Testis (tissue), 2 donors: ENCODE measurements at regions not wholly inside any gene's neighbourhood (a gene's known extent, or its start where the extent isn't known, plus 50 kb on each side); places are given as distances from the start of the nearest gene placed in this dataset.
"Not testable (repeated sequence)": the region's sequence is repeated elsewhere in the genome, so short reads cannot be mapped to it uniquely, and the experiment has no call there.

ENCODE experiments used
- DNase-seq: peaks from one replicate; pipeline ENCODE4 v3.0.0-alpha.2; 2019
- H3K27ac ChIP-seq, 2 donors: fragments of 200-600 bp; sonication (generic); one replicate each; pipeline ENCODE4 v1.5.1; 2019
- H3K27me3 ChIP-seq: fragments of 200-600 bp; sonication (generic); one replicate; pipeline ENCODE4 v1.5.1; 2019
- H3K36me3 ChIP-seq: fragments of 200-600 bp; sonication (generic); one replicate; pipeline ENCODE4 v1.5.1; 2017; ENCODE audit warnings: low read depth; ENCODE audit errors: missing control alignments
- H3K4me1 ChIP-seq: fragments of 200-600 bp; sonication (generic); one replicate; pipeline ENCODE4 v1.5.1; 2019
- H3K4me3 ChIP-seq, 2 donors: fragments of 200-600 bp; sonication (generic); one replicate each; pipeline ENCODE4 v1.5.1; 2017 to 2019
- H3K9me3 ChIP-seq: fragments of 200-600 bp; sonication (generic); one replicate; pipeline ENCODE4 v1.5.1; 2017
- POLR2A ChIP-seq: fragments of 450-650 bp; IDR thresholded peaks from one replicate; pipeline ENCODE4 v1.6.1; 2017; ENCODE audit warnings: antibody characterized with exemption, mild to moderate bottlenecking, moderate library complexity
- WGBS, 2 donors: methylation state at CpG; one replicate each; pipeline ENCODE4 v1.1.5; 2018; 5-methylcytosine and 5-hydroxymethylcytosine counted together
- intact Hi-C: fragments of 100-400 bp; cut with DNase I; formaldehyde crosslinking; loops from one replicate; pipeline ENCODE4 v1.15.1; 2023; ENCODE audit warnings: low total_unique reads
- TF ChIP-seq, protein P1 (sequence below), 3 experiments: fragments of 450-650 bp in 2 of 3; fragments of 200-600 bp in 1 of 3; sonication (generic) in 1 of 3; IDR thresholded peaks; one replicate each; pipeline ENCODE4 v1.5.1; 2016 to 2019; ENCODE audit warnings: antibody characterized with exemption in 3 of 3, mild to moderate bottlenecking in 2 of 3, moderate library complexity in 1 of 3

DNA sequence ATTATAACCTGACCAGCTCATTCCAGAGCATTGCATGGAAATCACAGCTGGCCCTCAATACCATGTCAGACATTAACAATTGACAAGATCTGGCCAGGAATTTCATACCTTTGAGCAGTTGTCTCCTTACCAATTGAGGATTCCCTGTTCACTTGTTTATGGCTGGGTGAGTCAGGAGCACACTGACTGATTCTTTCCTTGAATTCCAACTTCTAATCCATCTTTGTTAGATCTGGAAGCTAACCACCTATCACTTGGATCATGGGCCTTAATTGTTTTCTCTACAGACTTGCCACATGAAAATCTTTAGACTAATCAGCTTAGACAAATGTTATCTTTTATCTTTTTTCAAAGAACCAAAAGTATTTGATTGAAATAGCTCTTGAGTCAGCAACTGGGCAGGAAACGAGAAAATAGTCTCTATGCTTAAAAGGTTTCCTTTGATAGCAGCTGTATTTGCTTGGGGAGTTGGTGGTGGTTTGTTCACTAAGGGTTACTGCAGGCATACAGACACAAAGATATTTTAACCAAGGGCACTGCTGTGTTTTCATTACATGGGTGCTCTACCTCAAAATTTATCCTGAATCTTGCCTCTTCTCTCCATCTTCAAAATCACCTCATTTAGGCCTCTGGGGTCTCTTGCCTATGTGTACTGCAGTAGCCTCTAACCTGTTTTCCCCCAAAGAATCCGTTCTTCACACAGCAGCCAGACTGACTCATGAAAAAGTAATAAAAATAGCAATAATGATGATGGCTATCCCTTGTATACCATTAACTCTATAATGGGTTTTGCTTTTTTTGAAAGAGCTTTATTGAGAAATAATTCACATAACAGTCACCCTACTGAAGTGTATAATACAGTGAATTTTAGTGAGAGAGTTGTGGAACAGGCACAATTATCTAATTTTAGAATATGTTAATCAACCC, 197.0 kb upstream of the NMUR2 start:
- TF ChIP-seq, protein P1, sequence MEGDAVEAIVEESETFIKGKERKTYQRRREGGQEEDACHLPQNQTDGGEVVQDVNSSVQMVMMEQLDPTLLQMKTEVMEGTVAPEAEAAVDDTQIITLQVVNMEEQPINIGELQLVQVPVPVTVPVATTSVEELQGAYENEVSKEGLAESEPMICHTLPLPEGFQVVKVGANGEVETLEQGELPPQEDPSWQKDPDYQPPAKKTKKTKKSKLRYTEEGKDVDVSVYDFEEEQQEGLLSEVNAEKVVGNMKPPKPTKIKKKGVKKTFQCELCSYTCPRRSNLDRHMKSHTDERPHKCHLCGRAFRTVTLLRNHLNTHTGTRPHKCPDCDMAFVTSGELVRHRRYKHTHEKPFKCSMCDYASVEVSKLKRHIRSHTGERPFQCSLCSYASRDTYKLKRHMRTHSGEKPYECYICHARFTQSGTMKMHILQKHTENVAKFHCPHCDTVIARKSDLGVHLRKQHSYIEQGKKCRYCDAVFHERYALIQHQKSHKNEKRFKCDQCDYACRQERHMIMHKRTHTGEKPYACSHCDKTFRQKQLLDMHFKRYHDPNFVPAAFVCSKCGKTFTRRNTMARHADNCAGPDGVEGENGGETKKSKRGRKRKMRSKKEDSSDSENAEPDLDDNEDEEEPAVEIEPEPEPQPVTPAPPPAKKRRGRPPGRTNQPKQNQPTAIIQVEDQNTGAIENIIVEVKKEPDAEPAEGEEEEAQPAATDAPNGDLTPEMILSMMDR (IDR thresholded peaks at IDR 0.05), result no peak
- no peak for TF ChIP-seq POLR2A
- no peaks in the 10 kb centered on the region for H3K9me3 ChIP-seq
- no peaks in the 10 kb centered on the region for H3K4me1 ChIP-seq
- intact Hi-C loops, result no loop called here
- no peak overlapping the region for H3K4me3 ChIP-seq
- H3K36me3 ChIP-seq, result no peaks in the 10 kb centered on the region
- H3K27ac ChIP-seq, result no peak overlapping the region
- no peak for DNase-seq
- H3K27me3 ChIP-seq, result no peaks in the 10 kb centered on the region
- 59 to 70% methylated on average over 2 of the region's 2 CpGs for WGBS, 2 donors

DNA sequence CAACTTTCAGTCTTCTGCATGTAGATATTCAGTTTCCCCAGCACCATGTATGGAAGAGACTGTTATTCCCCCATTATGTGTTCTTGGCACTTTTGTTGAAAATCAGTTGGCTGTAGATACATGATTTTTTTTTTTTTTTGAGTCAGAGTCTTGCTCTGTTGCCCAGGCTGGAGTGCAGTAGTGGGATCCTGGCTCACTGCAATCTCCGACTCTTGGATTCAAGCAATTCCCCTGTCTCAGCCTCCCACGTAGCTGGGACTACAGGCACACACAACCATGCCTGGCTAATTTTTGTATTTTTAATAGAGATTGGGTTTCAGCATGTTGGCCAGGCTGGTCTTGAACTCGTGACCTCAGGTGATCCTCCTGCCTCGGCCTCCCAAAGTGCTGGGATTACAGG, 201.0 kb upstream of the NMUR2 start:
- H3K4me1 ChIP-seq, H3K27me3 ChIP-seq, DNase-seq, H3K4me3 ChIP-seq, H3K9me3 ChIP-seq, H3K27ac ChIP-seq, intact Hi-C loops, H3K36me3 ChIP-seq: not testable (repeated sequence)
- 82 to 91% methylated on average over 4 of the region's 4 CpGs for WGBS, 2 donors

DNA sequence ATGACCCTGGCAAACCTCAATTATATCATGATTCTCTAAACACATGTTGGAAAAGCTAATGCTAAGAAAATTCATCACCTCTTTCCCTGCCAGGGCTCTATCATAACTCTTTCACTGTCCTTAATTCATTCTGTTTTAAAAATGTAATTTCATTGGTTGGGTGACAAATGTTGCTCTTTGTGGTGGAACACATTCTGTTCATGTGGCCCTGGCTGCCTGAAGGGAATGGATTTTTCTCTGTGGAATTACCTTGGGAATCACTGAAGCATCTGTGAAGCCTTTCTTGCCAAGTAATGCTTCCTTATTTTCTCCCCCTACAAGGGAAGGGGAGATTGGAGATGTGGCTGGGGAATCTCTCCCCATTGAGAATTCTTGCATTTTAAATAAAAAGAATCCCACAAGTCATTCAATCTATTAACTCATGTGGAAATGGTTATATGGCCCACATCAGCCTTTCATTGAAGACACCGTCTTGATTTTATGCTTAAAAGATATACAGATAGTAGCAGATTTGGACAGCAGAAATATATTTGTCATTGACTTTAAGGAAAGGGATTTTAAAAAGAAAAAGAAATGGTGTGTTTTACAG, 201.8 kb upstream of the NMUR2 start:
- H3K27me3 ChIP-seq, result no peaks in the 10 kb centered on the region
- intact Hi-C loops, result no loop called here
- H3K4me3 ChIP-seq, result no peak overlapping the region
- no peaks in the 10 kb centered on the region for H3K36me3 ChIP-seq
- no peak overlapping the region for H3K27ac ChIP-seq
- 83 to 97% methylated on average over 1 of the region's 1 CpG for WGBS, 2 donors
- TF ChIP-seq, protein P1 (IDR thresholded peaks at IDR 0.05), result no peak
- no peak for TF ChIP-seq POLR2A
- H3K9me3 ChIP-seq, result no peaks in the 10 kb centered on the region
- H3K4me1 ChIP-seq, result no peaks in the 10 kb centered on the region
- no peak for DNase-seq

DNA sequence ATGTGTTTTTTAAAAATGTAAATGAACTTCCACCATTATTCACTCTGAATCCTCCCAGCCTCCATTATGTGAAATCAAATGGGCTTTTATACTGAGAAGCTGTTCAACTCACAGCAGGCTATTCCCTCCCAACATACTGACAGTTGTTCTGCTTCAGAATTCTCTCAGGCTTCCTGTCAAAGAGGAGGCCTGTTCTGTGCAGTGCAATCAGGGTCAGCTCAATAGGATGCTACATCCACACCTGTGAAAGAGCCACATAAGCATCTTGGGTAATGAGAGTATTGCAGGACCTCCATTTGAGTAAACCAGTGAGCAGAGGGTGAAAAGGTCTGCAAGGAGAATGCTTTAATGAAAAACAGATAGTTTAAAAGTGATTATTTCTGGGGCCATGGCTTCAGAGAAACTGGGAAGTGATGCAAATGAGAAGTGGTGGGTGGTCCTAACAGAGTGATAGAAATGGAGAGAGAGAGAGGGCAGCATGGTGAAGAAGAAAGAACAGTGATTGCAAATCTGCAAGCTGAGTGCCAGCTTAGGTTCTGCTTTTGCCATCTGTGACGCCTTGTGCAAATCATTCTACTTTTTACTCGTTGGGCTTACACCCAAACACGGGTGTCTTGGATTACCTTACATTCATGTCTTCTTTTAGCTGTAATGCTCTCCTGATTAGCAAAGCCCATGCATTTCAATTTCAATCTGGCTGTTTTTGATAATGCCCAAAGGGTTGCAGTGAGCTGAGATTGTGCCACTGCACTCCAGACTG, 202.5 kb upstream of the NMUR2 start:
- no peaks in the 10 kb centered on the region for H3K9me3 ChIP-seq
- DNase-seq, result no peak
- TF ChIP-seq, protein P1 (IDR thresholded peaks at IDR 0.05), result no peak
- no peak for TF ChIP-seq POLR2A
- H3K36me3 ChIP-seq, result no peaks in the 10 kb centered on the region
- H3K4me1 ChIP-seq, result no peaks in the 10 kb centered on the region
- no peak overlapping the region for H3K27ac ChIP-seq
- H3K27me3 ChIP-seq, result no peaks in the 10 kb centered on the region
- H3K4me3 ChIP-seq, result no peak overlapping the region
- 67 to 76% methylated on average over 3 of the region's 3 CpGs for WGBS, 2 donors
- intact Hi-C loops, result no loop called here

DNA sequence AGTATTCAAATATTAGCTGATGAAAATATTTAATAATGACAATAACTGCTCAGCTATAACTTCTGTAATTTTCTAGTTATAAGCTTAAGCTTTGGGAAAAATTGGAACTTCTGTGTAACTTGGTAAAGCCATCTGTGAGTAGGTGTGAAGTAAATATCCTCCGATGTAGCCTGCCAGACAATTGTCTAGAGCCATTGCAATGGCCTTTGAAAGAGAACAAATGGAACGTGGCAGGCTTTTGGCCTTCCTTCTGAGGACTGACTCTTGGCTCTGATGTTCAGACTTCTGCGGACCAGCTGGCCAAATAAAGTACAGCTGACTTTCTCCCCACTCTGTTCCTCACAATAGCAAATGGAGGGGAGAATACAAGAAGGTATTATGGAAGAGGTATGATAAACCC, 203.4 kb upstream of the NMUR2 start:
- Histone ChIP-seq H3K27me3 (no peaks in the 10 kb centered on the region), H3K9me3 (no peaks in the 10 kb centered on the region), H3K4me3 (no peak overlapping the region), H3K36me3 (no peaks in the 10 kb centered on the region), H3K4me1 (no peaks in the 10 kb centered on the region), H3K27ac (no peak overlapping the region)
- 45 to 49% methylated on average over 3 of the region's 3 CpGs for WGBS, 2 donors
- DNase-seq, result no peak
- TF ChIP-seq, protein P1 (IDR thresholded peaks at IDR 0.05), result no peak
- no peak for TF ChIP-seq POLR2A
- intact Hi-C loops, result no loop called here
